ENCODE measurements at regions not wholly inside any gene's neighbourhood (a gene's known extent, or its start where the extent isn't known, plus 50 kb on each side); places are given as distances from the start of the nearest gene placed in this dataset.

DNA sequence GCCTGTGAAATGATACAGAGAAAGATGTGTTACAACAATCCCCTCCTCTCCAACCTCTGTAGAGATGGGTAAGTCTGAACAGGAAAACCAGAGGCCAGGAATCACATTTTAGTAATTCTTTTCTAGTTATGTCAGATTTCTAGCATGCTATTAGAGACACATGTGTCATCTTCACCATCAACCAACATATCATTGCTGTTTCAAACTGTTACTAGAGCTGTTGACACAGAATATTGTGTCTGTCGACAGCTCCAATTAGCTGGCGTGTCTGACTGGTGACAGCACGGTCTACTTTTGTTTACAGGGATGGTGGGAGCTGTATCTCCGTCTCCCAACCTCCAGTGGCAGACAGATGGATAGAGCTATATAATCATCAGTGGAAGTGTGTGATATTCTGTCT is 393.2 kb downstream of the SOX2 start:
- Histone ChIP-seq H3K4me1 (ENCODE audit: control insufficient read depth, insufficient read depth, low read length) (no peaks in the 10 kb centered on the region), H3K9me3 (ENCODE audit: control insufficient read depth, low read length) (peaks cover 32% of the 10 kb centered on the region), H3K27ac (ENCODE audit: low read depth, low read length) (no peak overlapping the region), H3K27me3 (ENCODE audit: control insufficient read depth, insufficient read depth, low read length, poor library complexity, severe bottlenecking) (peaks cover 36% of the 10 kb centered on the region), H3K9ac (ENCODE audit: extremely low read depth, low read length, poor library complexity, severe bottlenecking) (no peak overlapping the region), H3K36me3 (ENCODE audit: control insufficient read depth, insufficient read depth, low read length) (no peaks in the 10 kb centered on the region), H3K4me3 (ENCODE audit: low read length) (no peak overlapping the region)
- Mint-ChIP-seq H3K27me3 (ENCODE audit: insufficient read depth) (peaks cover 11% of the 10 kb centered on the region), H3K36me3 (ENCODE audit: low read depth) (no peaks in the 10 kb centered on the region), H3K4me1 (no peaks in the 10 kb centered on the region), H3K9me3 (peaks cover 28% of the 10 kb centered on the region), H3K4me3 (no peak overlapping the region), H3K27ac (no peak overlapping the region)
- TF ChIP-seq CTCF (conservative IDR thresholded peaks at IDR 0.05): no peak
- 92% methylated on average over 4 of the region's 4 CpGs; no CpG with 5 or more reads in 1 of the 2 experiments for WGBS, 2 experiments (ENCODE audit: insufficient coverage in 1 of 2, insufficient read length in 1 of 2)
- DNase-seq: no peak

- peaks cover 15% of the 10 kb centered on the region for H3K27me3 Mint-ChIP-seq (ENCODE audit: insufficient read depth)
- WGBS, 2 experiments (ENCODE audit: insufficient coverage in 1 of 2, insufficient read length in 1 of 2): 97% methylated on average over 3 of the region's 4 CpGs; no CpG with 5 or more reads in 1 of the 2 experiments
- no peak overlapping the region for H3K4me3 ChIP-seq (ENCODE audit: low read length)
- H3K4me1 Mint-ChIP-seq: no peaks in the 10 kb centered on the region
- no peak overlapping the region for H3K27ac Mint-ChIP-seq
- H3K4me1 ChIP-seq (ENCODE audit: control insufficient read depth, insufficient read depth, low read length): no peaks in the 10 kb centered on the region
- H3K4me3 Mint-ChIP-seq: no peak overlapping the region
- peaks cover 23% of the 10 kb centered on the region for H3K9me3 Mint-ChIP-seq
- H3K27ac ChIP-seq (ENCODE audit: low read depth, low read length): no peak overlapping the region
- no peaks in the 10 kb centered on the region for H3K36me3 ChIP-seq (ENCODE audit: control insufficient read depth, insufficient read depth, low read length)
- peaks cover 46% of the 10 kb centered on the region for H3K27me3 ChIP-seq (ENCODE audit: control insufficient read depth, insufficient read depth, low read length, poor library complexity, severe bottlenecking)
- TF ChIP-seq CTCF (conservative IDR thresholded peaks at IDR 0.05): no peak
- H3K9ac ChIP-seq (ENCODE audit: extremely low read depth, low read length, poor library complexity, severe bottlenecking): no peak overlapping the region
- H3K9me3 ChIP-seq (ENCODE audit: control insufficient read depth, low read length): peaks cover 29% of the 10 kb centered on the region
- no peaks in the 10 kb centered on the region for H3K36me3 Mint-ChIP-seq (ENCODE audit: low read depth)
- no peak for DNase-seq
These were observed 394.1 kb downstream of the SOX2 start for GRCh38 chr3:182105875-182106274.

DNA sequence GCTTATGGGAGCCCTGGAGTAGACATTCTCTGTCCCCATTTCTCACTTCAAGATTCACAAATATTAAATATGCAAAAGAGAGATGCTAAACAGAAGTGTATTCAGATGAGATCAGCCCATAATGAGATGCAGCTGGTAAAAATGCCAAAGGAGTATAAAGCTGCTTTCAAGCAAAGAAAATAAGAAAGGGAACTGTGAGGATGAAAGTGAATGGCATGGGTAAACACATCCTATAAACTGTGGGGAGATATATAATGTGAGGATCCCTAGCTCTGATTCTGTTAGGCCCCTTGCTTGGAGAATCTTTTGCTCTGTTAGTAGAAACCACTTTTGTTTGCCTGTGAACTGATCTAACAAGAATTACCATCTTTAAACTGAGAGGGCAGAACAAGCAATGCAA is 396.6 kb downstream of the SOX2 start:
- Mint-ChIP-seq H3K4me3 (no peak overlapping the region), H3K4me1 (no peaks in the 10 kb centered on the region), H3K36me3 (ENCODE audit: low read depth) (no peaks in the 10 kb centered on the region), H3K9me3 (peaks cover 10% of the 10 kb centered on the region), H3K27me3 (ENCODE audit: insufficient read depth) (peaks cover 20% of the 10 kb centered on the region), H3K27ac (no peak overlapping the region)
- no peak overlapping the region for H3K27ac ChIP-seq (ENCODE audit: low read depth, low read length)
- H3K27me3 ChIP-seq (ENCODE audit: control insufficient read depth, insufficient read depth, low read length, poor library complexity, severe bottlenecking): peaks cover 47% of the 10 kb centered on the region
- H3K4me1 ChIP-seq (ENCODE audit: control insufficient read depth, insufficient read depth, low read length): no peaks in the 10 kb centered on the region
- H3K36me3 ChIP-seq (ENCODE audit: control insufficient read depth, insufficient read depth, low read length): no peaks in the 10 kb centered on the region
- no peak overlapping the region for H3K9ac ChIP-seq (ENCODE audit: extremely low read depth, low read length, poor library complexity, severe bottlenecking)
- no peak for TF ChIP-seq CTCF (conservative IDR thresholded peaks at IDR 0.05)
- no peak overlapping the region for H3K4me3 ChIP-seq (ENCODE audit: low read length)
- peaks cover 15% of the 10 kb centered on the region for H3K9me3 ChIP-seq (ENCODE audit: control insufficient read depth, low read length)
- DNase-seq: no peak
